GM21619 (cell line): ENCODE measurements at regions not wholly inside any gene's neighbourhood (a gene's known extent, or its start where the extent isn't known, plus 50 kb on each side); places are given as distances from the start of the nearest gene placed in this dataset.
"Not testable (repeated sequence)": the region's sequence is repeated elsewhere in the genome, so short reads cannot be mapped to it uniquely, and the experiment has no call there.

Source experiments
- ATAC-seq: cut with Tn5 transposase; IDR thresholded peaks from one replicate; pipeline ENCODE4 v1.9.1; 2021; ENCODE audit not compliant: unreplicated experiment

DNA sequence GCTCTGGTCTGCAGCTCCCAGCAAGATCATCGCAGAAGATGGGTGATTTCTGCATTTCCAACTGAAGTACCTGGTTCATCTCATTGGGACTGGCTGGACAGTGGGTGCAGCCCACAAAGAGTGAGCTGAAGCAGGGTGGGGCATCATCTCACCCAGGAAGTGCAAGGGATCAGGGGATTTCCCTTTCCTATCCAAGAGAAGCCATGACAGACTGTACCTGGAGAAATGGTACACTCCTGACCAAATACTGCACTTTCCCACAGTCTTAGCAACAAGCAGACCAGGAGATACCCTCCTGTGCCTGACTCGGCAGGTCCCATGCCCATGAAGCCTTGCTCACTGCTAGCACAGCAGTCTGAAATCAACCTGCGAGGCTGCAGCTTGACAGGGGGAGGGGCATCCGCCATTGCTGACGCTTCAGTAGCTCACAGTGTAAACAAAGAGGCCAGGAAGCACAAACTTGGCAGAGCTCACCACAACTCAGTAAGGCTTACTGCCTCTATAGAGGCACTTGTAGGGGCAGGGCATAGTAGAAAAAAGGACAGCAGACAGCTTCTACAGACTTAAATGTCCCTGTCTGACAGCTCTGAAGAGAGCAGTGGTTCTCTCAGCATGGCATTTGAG, 60.5 kb downstream of the AREG start:
- ATAC-seq = not testable (repeated sequence)

DNA sequence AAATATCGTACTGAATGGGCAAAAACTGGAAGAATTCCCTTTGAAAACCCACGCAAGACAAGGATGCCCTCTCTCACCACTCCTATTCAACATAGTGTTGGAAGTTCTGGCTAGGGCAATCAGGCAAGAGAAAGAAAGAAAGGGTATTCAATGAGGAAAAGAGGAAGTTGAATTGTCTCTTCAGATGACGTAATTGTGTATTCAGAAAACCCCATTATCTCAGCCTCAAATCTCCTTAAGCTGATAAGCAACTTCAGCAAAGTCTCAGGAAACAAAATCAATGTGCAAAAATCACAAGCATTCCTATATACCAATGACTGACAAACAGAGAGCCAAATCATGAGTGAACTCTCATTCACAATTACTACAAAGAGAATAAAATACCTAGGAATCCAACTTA, 64.4 kb downstream of the AREG start:
- ATAC-seq = not testable (repeated sequence)

DNA sequence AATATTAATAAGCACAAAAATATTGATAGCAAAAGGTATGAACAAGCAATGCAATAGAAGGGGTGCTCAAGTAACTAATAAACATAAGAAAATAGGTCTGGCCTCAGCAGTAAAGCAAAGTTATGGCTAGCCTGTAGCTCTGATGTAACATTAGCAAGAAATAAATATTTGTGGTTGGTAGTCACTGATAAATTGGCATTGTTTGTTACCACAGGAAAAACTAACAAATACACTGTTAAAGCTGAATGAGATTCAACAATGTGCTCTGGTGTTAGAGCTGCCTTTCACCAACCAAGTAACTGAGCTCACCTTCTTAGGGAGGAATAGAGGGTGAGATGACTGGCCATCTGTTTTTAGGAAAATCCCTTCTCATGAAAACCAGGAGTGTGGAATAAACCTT, 71.4 kb downstream of the AREG start:
- ATAC-seq = no peak

DNA sequence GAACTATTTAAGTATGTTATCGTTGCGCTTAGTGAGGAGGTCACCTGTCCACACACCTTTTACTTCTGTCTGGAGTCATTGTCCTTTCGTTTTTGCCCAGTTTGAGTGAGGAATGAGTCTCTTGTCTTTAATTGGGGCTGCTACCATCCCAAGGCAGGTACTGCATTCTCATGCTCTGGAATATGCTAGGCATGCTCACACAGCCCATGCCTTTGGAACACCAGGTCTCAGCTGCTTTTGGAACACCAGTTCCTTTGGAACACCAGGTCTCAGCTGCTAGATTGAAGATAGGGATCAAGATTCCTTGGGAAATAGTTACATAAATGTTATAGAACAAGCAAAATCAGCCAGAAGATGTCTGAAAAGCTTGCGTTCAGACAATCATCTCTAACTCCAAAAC, 73.1 kb downstream of the AREG start:
- no peak for ATAC-seq

DNA sequence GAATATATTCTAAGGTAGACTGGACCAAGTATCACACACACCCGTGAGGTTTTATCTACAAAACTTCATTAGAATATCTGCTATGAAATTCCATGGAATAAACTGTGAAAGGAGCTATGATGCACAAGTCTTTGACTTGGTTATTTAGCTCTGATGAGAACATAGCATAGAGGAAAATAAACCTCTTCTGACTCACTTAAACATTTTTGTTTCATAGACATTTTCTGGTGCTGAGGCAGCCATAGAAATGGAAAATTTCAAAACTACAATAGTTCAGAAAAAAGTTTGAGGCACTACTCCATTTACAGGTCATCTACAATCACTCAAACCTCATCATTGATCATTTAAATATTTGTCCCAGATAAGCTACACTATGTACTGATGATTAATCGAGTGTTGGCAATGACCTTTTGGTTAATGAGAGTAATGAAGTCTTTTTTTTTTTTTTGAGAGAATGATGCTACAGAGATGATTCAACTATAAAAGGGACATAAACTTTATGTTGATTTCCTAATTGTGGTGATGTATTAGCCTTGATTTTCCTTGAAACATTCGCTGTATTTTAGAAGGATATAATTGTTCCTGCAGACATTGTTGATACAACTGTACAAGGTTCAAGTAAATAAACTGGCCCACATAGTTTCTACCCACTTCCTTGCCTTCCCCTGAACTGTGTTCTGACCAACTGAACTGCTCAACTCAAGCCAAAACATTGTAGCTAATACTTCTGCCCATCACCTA, 77.5 kb downstream of the AREG start:
- ATAC-seq = no peak

DNA sequence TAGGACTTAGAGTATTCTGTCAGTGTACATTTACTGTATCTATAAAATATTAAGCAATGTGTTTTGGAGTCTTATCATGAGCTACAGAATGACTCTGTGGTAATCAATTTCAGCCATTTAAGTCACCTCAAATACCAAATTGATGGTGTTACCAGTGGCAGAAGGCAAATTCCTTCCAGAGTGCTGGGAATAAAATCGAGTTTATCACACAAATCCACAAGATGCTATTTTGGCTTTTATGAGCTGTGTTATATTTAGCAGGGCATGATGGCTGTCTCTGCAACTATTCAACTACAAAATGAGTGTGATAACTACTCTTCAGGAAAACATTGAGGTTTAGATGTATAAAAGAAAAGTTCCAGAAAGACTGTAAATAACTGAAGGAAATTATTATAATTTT, 78.2 kb downstream of the AREG start:
- ATAC-seq = no peak

DNA sequence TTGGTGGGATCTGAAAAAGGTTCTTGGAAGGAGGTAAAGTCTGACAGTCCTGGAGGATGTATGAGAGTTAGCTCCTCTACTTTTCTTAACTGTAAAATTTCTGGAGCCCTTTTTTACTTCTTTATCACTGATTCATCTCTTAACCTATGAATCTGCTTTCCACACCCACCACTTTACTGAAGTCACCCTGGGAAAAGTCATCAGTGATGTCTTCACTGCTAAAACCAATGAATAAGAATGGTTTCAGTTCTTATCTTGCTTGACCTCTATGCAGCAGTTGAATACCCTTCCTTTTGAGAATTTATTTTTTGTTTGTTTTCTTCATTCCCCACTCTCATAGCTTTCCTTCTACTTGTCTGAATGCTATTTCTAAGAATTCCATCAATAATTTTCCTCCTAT, 80.0 kb downstream of the AREG start:
- ATAC-seq = no peak

DNA sequence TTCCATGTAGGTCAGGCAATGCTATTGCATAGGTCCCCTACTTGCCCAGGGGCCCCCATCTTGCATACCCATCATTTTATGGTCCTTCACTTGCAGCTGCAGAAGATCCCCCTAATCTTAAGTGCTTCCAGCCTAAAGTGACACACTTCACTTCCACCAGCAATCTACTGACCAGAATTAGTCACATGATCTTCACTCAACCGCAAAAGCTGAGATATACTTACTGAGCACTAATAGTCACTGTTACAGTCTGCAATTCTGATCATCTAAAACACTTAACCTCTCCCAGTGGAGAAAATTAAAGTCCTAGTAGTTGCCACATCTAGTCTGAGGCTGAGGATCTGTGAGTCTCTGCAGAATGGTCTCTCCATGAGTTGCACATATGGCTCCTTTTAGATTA, 82.1 kb downstream of the AREG start:
- no peak for ATAC-seq

DNA sequence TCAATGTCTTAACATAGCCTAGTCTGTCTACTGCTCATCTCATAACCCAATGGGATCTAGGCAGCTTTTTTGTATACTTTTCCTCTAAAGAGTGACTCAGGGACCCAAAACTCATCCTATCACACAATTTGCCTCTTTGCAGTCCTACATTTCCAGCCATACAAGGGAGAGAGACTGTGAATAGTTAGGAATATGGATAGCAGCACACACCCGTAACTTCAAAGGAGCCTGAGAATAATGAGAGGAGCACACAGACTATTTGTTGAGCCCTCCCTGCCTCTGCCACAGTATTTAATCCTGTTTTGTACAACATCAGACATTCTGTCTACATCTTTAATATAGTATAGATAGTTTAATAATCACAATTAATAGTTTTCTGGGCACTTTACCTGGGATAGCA, 83.2 kb downstream of the AREG start:
- no peak for ATAC-seq

DNA sequence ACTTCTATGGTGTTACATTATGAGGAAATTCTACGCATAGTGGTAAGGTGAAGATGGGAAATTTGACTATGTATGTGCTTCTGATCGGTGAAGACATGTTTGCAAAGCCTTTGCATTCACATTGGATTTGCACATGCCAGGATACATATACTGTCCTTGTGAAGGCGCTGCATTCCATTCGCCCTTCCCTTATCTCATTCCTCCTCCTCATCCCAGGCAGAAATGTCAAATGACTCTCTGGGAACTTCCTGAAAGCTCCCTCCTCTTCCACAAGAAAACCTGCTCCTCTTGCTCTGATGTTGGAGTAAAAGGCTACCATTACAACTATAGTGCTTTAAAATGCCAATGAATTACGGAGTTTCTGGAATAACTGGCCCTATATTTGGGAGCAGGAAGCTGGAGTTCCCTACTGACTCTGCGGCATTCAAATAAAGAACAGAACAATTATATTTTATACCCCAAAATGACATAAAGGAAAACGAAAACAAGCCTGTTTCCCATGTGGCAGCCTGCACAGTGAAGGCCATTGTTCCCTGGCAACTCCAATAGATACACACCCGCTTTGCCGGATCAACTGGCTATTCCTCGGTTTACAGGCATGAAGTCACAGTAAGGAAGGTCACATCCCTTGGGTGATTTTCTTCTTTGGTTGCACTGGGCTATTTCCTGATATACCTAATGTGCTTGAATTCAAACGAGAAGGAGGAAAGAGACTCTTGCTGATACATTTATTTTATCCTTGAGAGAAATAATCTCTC, 84.5 kb downstream of the AREG start:
- ATAC-seq = no peak

DNA sequence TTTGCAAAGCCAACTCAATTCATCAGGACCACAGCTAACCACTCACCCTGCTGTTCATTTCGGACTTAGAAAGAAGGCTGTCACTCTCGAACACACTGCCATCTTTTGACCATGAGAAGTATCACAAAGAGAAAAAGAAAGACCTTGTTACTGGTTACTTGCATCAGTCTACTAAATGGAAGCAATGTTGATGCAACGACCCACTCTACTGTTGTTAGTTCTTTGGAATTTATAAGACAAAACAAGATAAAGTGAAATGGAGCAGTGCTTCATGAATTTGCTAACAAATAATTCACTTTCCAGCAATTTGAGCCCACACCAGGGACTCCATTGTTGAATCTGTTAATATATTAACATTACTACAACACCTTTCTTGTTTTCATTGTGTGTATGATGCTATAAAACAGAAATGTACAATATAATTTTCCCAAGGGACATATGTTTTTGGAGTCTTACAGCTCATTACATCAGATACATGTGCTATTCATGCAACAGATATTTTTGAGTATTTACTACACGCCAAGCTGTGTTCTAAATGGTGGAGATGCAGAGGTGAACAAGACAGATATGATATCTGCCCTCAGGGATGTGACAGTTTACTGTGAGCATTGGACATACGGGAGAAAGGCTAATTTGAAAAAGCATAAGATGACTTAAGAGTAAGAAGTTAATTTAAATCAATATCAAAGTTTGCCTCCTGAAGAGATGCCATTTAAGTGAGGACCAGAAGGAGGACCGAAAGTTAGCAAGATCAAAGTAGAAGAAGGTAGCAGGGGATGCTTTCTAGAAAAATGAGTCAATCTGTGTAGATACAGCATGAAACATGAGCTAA, 87.2 kb downstream of the AREG start:
- ATAC-seq = peak; percentile 94

DNA sequence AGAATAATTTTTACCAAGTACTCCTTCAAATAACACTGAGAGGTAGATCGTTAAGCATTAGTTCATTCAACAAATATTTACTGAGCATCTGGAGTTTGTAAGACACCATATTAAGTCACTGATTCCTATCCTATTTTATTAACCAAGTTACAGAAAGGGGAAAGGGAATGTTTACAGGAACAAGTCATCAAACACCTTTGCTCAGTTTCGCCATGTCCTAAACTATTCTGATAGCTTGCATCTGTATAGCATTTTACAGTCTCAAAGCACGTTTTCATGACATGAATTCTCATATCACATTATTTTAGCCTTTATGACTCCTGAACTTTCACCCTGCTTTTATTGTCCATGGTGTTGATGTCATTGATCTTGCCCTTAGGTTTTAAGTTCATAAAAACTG, 89.2 kb downstream of the AREG start:
- ATAC-seq = no peak

DNA sequence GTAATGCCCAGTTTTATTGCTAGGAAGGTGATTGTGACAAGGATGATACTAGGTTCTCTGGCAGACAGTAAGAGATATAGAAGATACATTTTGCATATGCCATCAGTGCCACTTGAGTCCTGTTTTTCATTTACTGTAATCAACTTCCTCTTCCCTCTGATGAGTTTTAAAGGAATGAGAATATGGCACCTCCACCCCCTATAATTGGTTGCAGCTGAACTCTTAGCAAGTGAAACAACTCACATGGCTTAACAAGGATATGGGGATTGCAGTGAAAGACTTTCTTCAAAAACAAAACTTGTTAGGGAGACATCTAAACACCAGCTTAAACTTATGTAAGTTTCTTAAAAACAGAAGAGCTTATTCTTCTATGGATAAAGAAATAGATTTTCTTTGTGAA, 90.0 kb downstream of the AREG start:
- ATAC-seq = no peak

DNA sequence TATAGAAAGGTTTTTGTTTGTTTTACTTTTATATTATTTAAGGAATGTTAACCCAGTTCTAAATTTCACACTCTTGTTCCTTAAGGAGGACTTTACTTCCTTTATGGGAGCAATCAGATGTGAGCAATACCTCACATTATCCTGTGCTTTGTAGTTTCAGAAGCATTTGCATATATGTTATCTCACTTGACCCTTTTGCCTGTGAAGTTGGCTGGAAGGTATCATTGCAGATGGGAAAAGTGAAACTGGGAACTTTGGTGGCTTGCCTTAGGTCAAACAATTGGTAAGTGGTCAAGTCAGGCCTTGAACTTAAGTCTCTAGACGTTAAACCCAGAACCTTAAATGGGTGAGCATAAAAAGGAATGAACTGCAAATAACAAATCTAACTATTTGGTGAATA, 90.6 kb downstream of the AREG start:
- no peak for ATAC-seq

DNA sequence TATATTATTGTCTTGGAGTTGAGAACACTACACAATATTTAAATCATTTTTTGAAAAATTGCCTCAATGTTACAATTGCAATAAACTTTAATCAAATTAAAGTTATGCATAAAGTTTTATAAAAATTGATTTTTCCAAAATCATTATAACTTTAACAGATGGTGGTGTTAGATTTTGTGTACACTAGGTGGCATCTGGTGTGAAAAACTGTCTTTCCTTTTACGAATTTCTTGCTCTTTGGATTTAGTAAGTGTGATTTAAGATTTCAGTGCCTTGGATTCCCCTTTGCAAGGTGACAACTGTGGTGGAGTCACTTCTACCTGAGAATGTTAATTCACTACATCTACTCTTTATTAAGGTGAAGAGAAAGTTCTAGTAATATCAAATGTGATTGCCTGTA, 91.6 kb downstream of the AREG start:
- ATAC-seq = no peak

DNA sequence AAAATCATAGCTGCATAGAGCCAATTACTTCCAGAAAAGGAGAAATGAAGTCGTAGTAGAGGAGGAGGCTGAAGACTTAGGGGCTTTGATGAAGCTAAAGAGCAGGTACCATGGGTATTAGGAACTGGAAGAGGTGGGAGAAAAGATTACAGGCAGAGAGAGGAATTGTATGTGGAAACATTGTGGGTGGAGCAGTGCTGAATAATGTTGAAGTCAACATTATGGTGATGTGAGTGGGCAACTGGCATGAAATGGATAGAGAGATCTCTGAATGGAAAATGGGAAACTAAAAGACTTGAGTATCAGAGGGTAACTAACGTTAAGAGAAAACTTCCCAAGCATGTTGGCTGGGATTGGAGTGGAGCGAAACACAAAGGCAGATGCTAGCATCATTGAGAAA, 92.5 kb downstream of the AREG start:
- ATAC-seq = no peak

DNA sequence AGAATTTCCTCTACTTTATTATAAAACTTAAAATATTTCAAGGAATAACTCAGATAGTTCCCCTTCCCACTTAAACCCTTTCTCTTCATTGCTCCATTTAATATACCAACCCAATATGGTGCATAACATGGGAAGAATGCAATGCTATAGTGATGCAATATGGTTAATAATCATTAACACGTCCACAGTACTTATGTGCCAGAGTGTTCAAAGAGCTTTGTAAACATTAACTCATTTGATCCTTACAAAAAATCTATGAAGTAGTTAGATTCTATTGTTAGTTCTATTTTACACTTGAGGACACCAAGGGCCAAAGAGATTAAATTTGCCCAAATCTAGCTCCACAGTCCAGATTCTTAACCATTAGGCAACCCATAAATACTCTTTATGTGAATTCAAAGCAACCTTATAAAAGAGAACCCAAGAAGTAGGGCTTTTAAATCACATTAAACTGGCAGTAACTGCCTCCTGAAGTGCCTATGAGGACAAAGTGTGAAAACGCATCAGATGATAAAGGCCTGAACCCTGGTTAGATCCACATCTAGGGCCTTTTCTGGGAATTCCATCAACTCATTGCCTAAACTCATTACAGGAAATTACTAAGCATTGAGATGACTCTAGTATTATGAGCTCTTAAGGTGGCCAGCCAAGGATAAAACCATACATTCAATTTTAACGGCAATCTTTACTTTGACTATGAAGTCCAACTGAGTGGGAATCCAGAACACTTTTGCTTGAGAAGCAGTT, 94.3 kb downstream of the AREG start:
- no peak for ATAC-seq

DNA sequence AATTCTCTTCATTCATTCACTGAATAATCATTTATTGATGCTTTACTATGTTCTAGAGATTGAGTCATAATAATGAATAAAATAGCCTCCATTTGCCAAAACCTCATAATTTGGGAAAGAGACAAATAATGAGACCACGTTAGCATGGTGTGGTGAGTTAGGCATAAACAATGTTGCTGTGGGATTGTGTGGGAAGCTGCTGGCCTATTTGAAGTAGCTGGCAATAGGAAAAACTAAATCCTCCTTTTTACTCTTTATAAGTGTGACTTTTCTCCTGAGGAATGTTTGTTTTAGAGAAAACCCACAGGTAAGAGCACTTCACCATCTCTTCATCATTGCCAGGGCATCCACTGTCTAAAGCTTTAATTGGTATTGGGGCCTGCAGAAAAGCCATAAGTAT, 95.3 kb downstream of the AREG start:
- no peak for ATAC-seq

DNA sequence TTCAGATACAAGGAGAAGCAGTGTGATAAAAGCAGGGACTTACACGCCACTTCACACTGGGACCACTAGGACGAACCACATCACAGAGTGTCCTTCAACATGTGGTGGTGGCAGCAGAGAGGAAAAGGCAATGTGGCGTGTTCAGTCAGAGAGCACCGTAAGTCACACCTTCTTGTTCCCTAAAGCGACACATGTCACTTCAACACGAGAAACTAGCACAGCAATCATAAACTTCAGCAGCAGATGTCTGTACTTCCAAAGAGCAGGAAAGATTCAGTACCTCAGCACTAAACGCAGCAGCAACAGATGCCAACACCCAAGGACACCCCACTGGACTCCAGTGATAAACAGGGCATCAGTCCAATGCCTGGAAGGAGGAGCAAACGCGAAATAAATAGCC, 96.7 kb downstream of the AREG start:
- ATAC-seq = no peak

DNA sequence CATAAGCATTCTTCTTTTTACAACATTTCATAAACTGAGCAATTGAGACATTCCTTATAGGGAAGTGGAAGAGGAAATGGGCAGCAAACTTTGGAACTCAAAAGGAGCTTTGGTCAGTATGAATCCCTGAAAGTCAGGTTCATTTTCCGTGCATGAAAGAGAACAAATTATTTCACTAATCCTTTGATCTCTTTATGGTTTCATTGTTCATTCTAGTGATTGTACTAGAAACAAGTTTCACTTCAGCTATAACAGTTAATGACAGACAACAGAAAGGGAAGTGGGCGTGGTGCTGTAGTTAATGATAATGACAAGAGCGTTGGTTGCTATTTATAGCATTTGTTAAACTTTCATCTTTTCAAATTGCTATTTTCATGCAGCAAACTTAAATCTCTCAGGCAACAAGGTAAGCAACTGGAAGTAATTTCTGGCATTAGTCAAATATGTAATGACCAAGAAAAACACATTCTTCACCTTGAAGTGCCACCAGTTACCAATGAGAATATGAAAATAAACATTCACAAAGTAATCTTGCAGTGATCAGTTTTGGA, 98.4 kb downstream of the AREG start:
- ATAC-seq = peak; percentile 92
